HG02884 (cell line): ENCODE measurements at regions not wholly inside any gene's neighbourhood (a gene's known extent, or its start where the extent isn't known, plus 50 kb on each side); places are given as distances from the start of the nearest gene placed in this dataset.

ENCODE experiments used
- ATAC-seq: cut with Tn5 transposase; IDR thresholded peaks from one replicate; pipeline ENCODE4 v1.9.1; 2021; ENCODE audit warnings: mild to moderate bottlenecking, moderate library complexity; ENCODE audit not compliant: unreplicated experiment

DNA sequence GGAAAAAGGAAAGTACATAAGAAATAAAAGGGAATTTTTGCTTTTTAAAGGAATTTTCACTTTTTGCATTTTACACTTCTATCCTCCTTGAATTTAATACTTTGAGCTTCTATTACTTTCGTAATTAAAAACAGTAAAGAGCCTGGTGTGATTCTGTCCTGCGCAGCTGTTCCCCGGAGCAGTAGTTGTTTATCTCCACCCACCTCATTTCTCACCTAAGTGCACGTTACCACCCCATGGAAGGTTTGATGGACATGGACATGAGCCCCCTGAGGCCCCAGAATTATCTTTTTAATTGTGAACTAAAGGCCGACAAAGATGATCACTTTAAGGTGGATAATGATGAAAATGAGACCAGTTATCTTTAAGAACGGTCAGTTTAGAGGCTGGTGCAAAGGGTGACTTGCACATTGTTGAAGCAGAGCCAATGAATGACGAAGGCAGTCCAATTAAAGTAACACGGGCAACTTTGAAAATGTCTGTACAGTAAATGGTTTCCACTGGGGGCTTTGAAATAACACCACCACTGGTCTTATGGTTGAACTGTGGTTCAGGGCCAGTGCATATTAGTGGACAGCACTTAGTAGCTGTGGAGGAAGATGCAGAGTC, 52.1 kb upstream of the TEX13D start:
- ATAC-seq, result no peak

DNA sequence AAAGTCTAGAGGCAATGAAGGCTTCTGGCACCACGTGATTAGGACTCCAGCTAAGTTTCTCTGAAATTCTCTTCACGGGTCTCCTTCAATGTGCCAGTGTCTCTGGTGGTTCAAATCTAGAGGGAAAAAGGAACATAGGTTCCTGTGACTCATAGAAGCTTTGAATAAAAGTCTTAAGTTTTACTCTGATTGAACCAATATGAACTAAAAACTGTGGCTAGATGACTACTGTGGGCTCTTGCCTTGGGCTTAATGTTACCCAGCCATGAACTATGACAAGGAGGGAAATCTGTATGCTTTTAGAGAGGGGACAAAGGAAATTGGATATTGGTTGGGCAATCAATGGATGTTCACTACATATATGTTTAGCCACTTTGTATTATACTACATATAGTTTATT, 49.9 kb upstream of the TEX13D start:
- ATAC-seq, result no peak
